HEK293 (cell line): ENCODE measurements at regions not wholly inside any gene's neighbourhood (a gene's known extent, or its start where the extent isn't known, plus 50 kb on each side); places are given as distances from the start of the nearest gene placed in this dataset.

ENCODE experiments used
- CTCF ChIA-PET: fragments of 350-600 bp; formaldehyde crosslinking; extraction: SDS; loops from one replicate; lab custom pipeline; 2021; ENCODE audit warnings: antibody characterized with exemption; lab: Yijun Ruan, JAX
- POLR2A ChIA-PET: fragments of 300-600 bp; formaldehyde crosslinking; extraction: SDS; loops from one replicate; lab custom pipeline; 2020; ENCODE audit warnings: antibody characterized with exemption, inconsistent platforms; lab: Yijun Ruan, JAX
- H3K27ac ChIP-seq: fragments of 200-500 bp; sonication (Bioruptor generic); 2 replicates; pipeline ENCODE4 v1.5.1; 2014; ENCODE audit warnings: low read depth, low read length, control low read depth, inconsistent platforms; ENCODE audit errors: extremely low read depth
- H3K36me3 ChIP-seq, 2 experiments: fragments of 200-500 bp in 1 of 2; sonication (Bioruptor generic) in 1 of 2; 1 replicate in 1 of 2; 2 replicates in 1 of 2; pipeline ENCODE4 v1.5.1; 2014 to 2017; ENCODE audit warnings: inconsistent platforms in 2 of 2, low read length in 2 of 2; ENCODE audit not compliant: control insufficient read depth in 2 of 2, insufficient read depth in 1 of 2
- H3K4me1 ChIP-seq: fragments of 200-500 bp; sonication (Bioruptor generic); 2 replicates; pipeline ENCODE4 v1.5.1; 2014; ENCODE audit warnings: mild to moderate bottlenecking, low read length, inconsistent platforms; ENCODE audit not compliant: control insufficient read depth, insufficient read depth
- H3K4me3 ChIP-seq: 2 replicates; pipeline ENCODE4 v1.5.1; 2011; ENCODE audit warnings: low read depth, mild to moderate bottlenecking, control low read depth, low read length, moderate library complexity
- H3K9me3 ChIP-seq: fragments of 200-500 bp; sonication (Bioruptor generic); 2 replicates; pipeline ENCODE4 v1.5.1; 2014; ENCODE audit warnings: low read depth, low read length, inconsistent platforms; ENCODE audit not compliant: control insufficient read depth, insufficient read depth
- HOXD13 ChIP-seq: sonication (generic); formaldehyde crosslinking; IDR thresholded peaks from 2 replicates; pipeline ENCODE4 v1.8.0; 2022; ENCODE audit warnings: missing genetic modification reagents, borderline replicate concordance
- INSM2 ChIP-seq: fragments of 450-650 bp; formaldehyde crosslinking; IDR thresholded peaks from 2 replicates; pipeline ENCODE4 v1.5.1; 2016; ENCODE audit warnings: missing biosample characterization, missing genetic modification characterization
- KLF17 ChIP-seq: fragments of 450-650 bp; formaldehyde crosslinking; IDR thresholded peaks from 2 replicates; pipeline ENCODE4 v1.5.1; 2016; ENCODE audit warnings: missing biosample characterization, missing genetic modification characterization
- PRDM4 ChIP-seq: fragments of 450-650 bp; formaldehyde crosslinking; IDR thresholded peaks from 2 replicates; pipeline ENCODE4 v1.5.1; 2017; ENCODE audit warnings: missing biosample characterization, missing genetic modification characterization
- REST ChIP-seq: fragments of 450-650 bp; formaldehyde crosslinking; IDR thresholded peaks from 2 replicates; pipeline ENCODE4 v1.5.1; 2016; ENCODE audit warnings: missing biosample characterization, missing genetic modification characterization
- SP7 ChIP-seq: fragments of 450-650 bp; formaldehyde crosslinking; IDR thresholded peaks from 2 replicates; pipeline ENCODE4 v1.5.1; 2016; ENCODE audit warnings: missing biosample characterization, missing genetic modification characterization
- TRIM28 ChIP-seq: IDR thresholded peaks from 2 replicates; pipeline ENCODE4 v1.6.1; 2011; ENCODE audit warnings: low read length, control low read depth, borderline replicate concordance
- ZBTB48 ChIP-seq: fragments of 450-650 bp; formaldehyde crosslinking; IDR thresholded peaks from 2 replicates; pipeline ENCODE4 v1.5.1; 2016; ENCODE audit warnings: missing biosample characterization, missing genetic modification characterization
- ZBTB8A ChIP-seq: fragments of 450-650 bp; formaldehyde crosslinking; IDR thresholded peaks from 2 replicates; pipeline ENCODE4 v1.5.1; 2016; ENCODE audit warnings: missing biosample characterization, missing genetic modification characterization
- ZFP69B ChIP-seq: fragments of 450-650 bp; formaldehyde crosslinking; IDR thresholded peaks from 2 replicates; pipeline ENCODE4 v1.5.1; 2016; ENCODE audit warnings: missing biosample characterization, missing genetic modification characterization
- ZIC2 ChIP-seq: fragments of 450-650 bp; formaldehyde crosslinking; IDR thresholded peaks from 2 replicates; pipeline ENCODE4 v1.5.1; 2016; ENCODE audit warnings: missing biosample characterization, missing genetic modification characterization
- ZNF112 ChIP-seq: fragments of 450-650 bp; formaldehyde crosslinking; IDR thresholded peaks from 2 replicates; pipeline ENCODE4 v1.5.0; 2017; ENCODE audit warnings: missing biosample characterization, missing genetic modification characterization
- ZNF16 ChIP-seq: fragments of 450-650 bp; formaldehyde crosslinking; IDR thresholded peaks from 2 replicates; pipeline ENCODE4 v1.5.1; 2016; ENCODE audit warnings: low read depth, missing biosample characterization, missing genetic modification characterization
- ZNF214 ChIP-seq: fragments of 450-650 bp; formaldehyde crosslinking; IDR thresholded peaks from 2 replicates; pipeline ENCODE4 v1.5.1; 2017; ENCODE audit warnings: missing biosample characterization, mild to moderate bottlenecking, missing genetic modification characterization, borderline replicate concordance
- ZNF362 ChIP-seq: fragments of 450-650 bp; formaldehyde crosslinking; IDR thresholded peaks from 2 replicates; pipeline ENCODE4 v1.5.1; 2016; ENCODE audit warnings: missing biosample characterization, missing genetic modification characterization
- ZNF366 ChIP-seq: fragments of 450-650 bp; formaldehyde crosslinking; conservative IDR thresholded peaks from 2 replicates; pipeline ENCODE4 v1.5.1; 2016; ENCODE audit warnings: missing biosample characterization, missing genetic modification characterization
- ZNF558 ChIP-seq: fragments of 450-650 bp; formaldehyde crosslinking; IDR thresholded peaks from 2 replicates; pipeline ENCODE4 v1.5.1; 2016; ENCODE audit warnings: missing biosample characterization, missing genetic modification characterization
- ZNF596 ChIP-seq: fragments of 450-650 bp; IDR thresholded peaks from 2 replicates; pipeline ENCODE4 v1.5.0; 2018; ENCODE audit warnings: missing biosample characterization, mild to moderate bottlenecking, missing genetic modification characterization, moderate library complexity
- ZNF623 ChIP-seq: fragments of 450-650 bp; formaldehyde crosslinking; IDR thresholded peaks from 2 replicates; pipeline ENCODE4 v1.5.1; 2016; ENCODE audit warnings: missing biosample characterization, missing genetic modification characterization
- ZNF843 ChIP-seq: fragments of 450-650 bp; formaldehyde crosslinking; IDR thresholded peaks from 2 replicates; pipeline ENCODE4 v1.5.1; 2016; ENCODE audit warnings: missing biosample characterization, missing genetic modification characterization
- ZSCAN5A ChIP-seq: fragments of 450-650 bp; formaldehyde crosslinking; IDR thresholded peaks from 2 replicates; pipeline ENCODE4 v1.5.1; 2016; ENCODE audit warnings: missing biosample characterization, missing genetic modification characterization

GRCh38 chr1:2863648-2863963 is 62.1 kb upstream of the TTC34 start (continued):
- no peak for TF ChIP-seq INSM2 (tag by site-specific recombination)
- no peak for TF ChIP-seq HOXD13 (CRISPR knock-in tag)
- no peak for TF ChIP-seq ZBTB48 (tag by site-specific recombination)
- TF ChIP-seq ZFP69B (tag by site-specific recombination) = no peak
- TF ChIP-seq, all 188 proteins: peak for 0

GRCh38 chr1:2864203-2864905 is 62.9 kb upstream of the TTC34 start:
- H3K36me3 ChIP-seq = no peaks in the 10 kb centered on the region
- TF ChIP-seq SP7 (tag by site-specific recombination) (no peak), TRIM28 (no peak), ZNF112 (tag by site-specific recombination) (no peak), ZNF214 (tag by site-specific recombination) (no peak), ZNF558 (tag by site-specific recombination) (no peak), KLF17 (tag by site-specific recombination) (no peak), ZNF843 (tag by site-specific recombination) (no peak), ZSCAN5A (tag by site-specific recombination) (no peak), ZBTB8A (no peak), ZIC2 (tag by site-specific recombination) (no peak)
- TF ChIP-seq, all 188 proteins: peak for 0
- Histone ChIP-seq H3K4me3 (no peak overlapping the region), H3K9me3 (no peaks in the 10 kb centered on the region), H3K27ac (no peak overlapping the region), H3K4me1 (no peaks in the 10 kb centered on the region)
- ChIA-PET POLR2A (no interaction called here), CTCF (no interaction called here)

- Histone ChIP-seq H3K4me3 (no peak overlapping the region), H3K9me3 (no peaks in the 10 kb centered on the region), H3K36me3 (no peaks in the 10 kb centered on the region), H3K4me1 (no peaks in the 10 kb centered on the region), H3K27ac (no peak overlapping the region)
- ChIA-PET POLR2A (no interaction called here), CTCF (no interaction called here)
- TF ChIP-seq REST (tag by site-specific recombination) = no peak
- TF ChIP-seq ZNF16 (tag by site-specific recombination) = no peak
- no peak for TF ChIP-seq INSM2 (tag by site-specific recombination)
- no peak for TF ChIP-seq ZNF623
- TF ChIP-seq ZNF362 (tag by site-specific recombination) = no peak
- no peak for TF ChIP-seq PRDM4 (tag by site-specific recombination)
- no peak for TF ChIP-seq ZNF596 (tag by site-specific recombination)
- TF ChIP-seq ZNF366 (tag by site-specific recombination) = no peak
Measured at GRCh38 chr1:2865000-2865399, 63.5 kb upstream of the TTC34 start.
